T-helper 1 cell (primary cell): ENCODE measurements at regions not wholly inside any gene's neighbourhood (a gene's known extent, or its start where the extent isn't known, plus 50 kb on each side); places are given as distances from the start of the nearest gene placed in this dataset.
"Not testable (repeated sequence)": the region's sequence is repeated elsewhere in the genome, so short reads cannot be mapped to it uniquely, and the experiment has no call there.

Experiments
- DNase-seq, 5 donors: peaks; one replicate each; pipeline ENCODE4 v3.0.0-alpha.2; 2012 to 2020

DNA sequence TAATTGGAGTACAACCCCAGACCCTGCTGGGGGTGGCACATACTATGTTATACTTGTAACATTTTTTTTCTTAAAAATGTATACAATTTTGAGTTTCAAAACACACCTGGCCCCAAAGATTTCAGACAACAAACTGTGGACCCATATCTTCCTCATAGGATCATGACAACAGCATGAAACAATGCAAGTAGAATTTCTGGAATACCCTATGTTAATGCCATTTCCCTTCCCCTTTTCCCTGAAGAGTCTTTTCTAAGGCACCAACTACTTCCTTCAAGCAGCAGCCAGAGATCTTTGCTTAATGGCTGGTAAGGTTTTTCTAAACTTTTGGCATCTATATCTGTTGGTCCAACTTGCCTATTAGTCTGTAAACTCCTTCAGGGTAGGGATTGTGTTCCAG lies 99.9 kb upstream of the SERBP1 start:
- DNase-seq = no peak

DNA sequence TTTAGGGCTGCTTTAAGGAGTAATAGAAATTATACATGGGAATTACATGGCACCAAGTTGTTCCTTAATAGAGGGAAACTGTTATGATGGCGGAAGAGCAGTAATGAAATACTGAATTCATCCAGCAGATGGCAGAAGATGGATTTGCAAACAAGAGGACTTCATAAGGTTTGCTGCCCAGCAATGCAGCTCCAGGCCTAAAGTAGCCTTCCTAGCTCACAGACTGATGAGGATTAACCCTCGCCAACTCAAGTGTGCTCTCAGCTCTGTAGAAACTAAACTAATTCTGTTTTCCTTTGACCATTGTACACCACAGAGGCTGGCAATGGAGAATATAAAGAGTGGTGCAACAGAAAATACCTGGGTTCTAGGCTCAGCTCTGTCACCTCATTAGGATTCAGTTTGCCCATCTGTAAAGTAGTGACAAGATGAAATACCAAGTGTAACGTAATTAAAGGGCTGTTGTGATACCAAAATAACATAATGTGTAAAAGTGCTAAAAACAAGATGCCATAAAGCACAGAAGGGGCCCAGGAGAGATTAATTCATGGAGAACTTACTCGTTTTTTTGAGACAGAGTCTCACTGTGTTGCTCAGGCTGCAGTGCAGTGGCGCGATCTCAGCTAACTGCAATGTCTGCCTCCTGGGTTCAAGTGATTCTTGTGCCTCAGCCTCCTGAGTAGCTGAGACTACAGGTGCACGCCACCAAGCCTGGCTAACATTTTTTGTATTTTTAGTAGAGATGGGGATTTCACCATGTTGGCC lies 102.4 kb upstream of the SERBP1 start:
- DNase-seq = peak in 1 of 5 donors; percentile 32

DNA sequence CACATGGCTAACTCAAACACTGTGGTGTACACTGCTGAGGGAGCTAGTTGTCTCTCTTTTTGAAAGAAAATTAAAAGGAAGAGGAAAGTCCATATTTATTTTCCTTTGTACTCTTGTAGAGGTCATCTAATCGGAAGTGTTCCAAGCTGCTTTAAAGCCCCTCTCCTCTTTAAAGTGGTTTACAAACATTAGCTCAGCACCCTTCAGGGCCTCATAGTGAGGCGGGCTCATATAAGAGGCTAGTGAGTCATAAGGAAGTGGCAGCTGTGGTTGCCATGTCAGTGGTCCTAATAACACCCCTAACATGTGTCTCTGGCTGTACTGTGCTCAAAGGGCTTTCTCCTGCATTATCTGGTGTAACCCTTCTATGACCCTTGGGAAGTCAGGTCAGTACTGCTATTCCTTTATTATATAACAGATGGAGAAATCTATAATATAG lies 104.4 kb upstream of the SERBP1 start:
- DNase-seq = no peak

DNA sequence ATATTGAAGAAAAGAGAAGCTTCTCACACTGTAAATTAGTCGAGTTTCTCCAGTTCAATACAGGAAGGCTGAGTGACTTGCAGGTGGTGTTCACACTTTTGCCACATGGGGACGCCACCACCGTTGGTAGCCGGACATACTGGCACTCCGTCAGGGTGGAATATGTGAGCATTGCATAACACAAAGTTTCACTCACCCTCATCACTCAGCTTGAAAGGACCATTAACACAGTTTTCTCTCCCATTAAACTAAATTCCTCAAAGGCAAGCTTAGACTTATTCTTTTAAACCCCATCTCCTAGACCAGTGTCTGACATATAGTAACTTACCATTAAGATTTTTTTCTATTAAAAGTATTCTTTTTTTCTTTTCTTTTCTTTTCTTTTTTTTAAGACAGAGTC lies 105.3 kb upstream of the SERBP1 start:
- DNase-seq = peak in 1 of 5 donors; percentile 45

DNA sequence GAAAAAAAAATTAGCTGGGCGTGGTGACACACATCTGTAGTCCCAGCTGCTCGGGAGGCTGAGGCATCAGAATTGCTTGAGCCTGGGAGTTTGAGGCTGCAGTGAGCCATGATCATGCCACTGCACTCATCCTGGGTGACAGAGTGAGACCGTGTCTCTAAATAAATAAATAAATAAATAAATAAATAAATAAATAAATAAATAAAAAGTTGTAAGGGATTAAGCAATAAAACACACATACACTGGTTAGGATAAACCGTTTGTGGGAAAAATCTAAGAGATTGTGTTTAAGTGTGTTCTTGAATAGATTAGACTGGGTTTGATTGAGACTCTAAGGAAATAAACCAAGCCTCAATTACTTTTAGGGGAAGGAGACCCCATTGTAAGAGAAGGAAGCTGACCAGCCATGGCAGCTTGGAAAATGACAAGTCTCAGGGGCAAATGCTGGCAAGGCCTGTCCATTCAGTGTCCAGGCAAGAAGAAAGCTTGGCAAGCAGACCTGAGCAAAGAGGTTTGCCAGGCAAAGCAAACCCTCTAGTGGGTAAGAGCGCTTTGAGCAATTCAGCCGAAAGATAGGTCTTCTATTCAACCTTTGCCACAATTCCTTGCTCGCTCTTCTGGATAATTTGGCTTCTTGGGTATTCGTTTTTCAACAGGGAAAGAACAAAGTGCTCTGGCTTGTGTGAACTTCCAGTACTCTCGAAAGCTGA lies 106.9 kb upstream of the SERBP1 start:
- DNase-seq = no peak

DNA sequence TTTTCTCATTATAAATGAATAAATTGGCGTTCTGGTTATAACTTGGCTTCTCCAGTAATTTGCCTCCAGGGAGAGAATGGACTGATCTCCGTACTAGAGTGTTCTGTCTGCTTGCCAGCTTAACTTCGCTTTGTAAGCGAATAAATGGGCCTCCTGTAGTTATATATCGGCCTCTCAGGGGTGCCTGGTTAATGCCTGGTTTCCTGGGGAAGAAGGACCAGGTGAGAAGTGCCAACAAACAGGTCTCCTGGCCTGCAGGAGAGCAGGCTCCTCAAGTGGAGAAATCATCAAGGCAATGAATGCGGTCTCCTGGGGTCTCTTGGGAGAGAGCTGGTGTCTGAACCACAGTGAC lies 107.4 kb upstream of the SERBP1 start:
- DNase-seq = no peak

DNA sequence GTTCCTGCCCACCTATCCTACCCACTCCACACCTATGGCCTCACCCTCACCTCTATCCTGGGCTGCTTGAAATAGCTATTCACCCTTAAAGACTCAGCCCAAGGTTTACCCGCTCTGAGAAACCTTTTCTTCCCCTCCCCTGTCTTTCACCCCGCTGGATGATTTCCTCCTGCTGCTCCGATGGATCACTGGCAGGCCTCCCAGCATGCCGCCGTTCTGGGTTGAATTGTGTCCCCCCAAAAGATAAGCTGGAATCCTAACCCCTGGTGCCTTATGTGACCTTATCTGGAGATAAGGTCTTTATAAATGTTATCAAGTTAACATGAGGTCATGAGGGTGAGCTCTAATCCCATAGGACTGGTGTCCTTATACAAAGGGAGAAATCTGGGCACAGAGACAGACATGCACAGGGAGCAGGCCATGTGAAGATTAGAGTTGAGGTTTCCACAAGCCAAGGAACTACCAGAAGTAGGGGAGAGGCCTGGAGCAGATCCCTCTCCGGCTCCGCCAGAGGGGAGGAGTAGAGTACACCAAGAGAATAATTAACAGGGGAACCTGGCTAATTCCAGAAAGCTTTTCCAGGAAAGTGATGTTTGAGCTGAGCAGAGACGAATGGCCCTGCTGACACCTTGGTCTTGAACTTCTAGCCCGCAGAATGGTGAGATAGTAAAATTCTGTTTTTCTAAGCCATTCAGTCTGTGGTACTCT lies 110.0 kb upstream of the SERBP1 start:
- no peak for DNase-seq

DNA sequence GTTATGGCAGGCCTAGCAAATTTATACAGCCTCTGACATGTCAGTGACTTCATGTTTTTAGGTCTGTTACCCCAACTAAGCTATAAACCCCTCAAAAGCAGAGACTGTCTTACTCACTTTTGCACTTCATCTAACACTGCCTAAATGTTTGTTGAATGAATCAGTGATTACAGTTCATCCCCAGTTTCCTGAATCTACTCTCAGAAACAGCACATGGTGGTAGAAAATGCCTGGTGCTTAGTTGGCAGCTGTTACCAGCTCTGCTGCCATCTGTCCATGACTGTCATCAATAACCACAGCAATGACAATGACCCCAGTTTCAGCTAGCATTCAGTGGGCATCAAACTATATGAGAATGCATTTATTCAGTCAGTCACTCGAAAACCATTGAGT lies 110.5 kb upstream of the SERBP1 start:
- DNase-seq = no peak

DNA sequence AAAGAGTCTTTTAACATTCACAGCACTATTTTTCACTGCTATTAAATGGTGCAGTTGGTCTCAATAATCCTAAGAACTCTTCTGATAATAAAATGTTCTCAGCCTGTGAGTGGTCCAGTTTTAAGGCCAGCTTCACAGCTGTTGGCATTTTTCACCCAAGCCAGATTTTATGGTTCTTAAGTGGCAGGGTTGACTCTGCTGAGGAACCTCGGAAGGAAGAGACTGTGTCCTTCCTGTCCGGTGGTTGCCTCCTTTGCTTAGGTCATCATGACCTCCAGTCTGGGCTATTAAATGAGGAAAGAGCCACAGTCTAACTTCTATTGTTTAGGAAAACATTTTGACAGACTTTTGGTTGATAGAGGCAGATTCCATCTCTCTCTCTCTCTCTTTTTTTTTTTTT lies 112.5 kb upstream of the SERBP1 start:
- DNase-seq = no peak

DNA sequence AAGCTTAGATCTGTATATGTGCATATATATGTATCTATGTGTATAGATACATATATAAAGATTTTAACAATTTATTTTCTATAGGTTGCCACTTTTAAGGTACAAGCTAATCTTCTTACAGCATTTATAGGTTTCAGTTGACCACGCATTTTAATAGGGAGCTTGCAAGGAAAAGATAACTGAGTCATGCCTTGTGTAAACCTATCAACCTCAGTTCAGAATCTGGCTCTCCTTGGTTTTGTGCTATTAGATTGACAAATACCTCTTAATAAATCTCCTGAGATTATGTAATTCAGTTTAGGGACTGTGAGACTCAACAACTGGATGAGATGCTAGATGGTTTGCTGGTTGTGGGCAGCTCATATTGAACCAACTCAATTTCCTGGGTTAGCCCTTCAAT lies 114.7 kb upstream of the SERBP1 start:
- DNase-seq = no peak

DNA sequence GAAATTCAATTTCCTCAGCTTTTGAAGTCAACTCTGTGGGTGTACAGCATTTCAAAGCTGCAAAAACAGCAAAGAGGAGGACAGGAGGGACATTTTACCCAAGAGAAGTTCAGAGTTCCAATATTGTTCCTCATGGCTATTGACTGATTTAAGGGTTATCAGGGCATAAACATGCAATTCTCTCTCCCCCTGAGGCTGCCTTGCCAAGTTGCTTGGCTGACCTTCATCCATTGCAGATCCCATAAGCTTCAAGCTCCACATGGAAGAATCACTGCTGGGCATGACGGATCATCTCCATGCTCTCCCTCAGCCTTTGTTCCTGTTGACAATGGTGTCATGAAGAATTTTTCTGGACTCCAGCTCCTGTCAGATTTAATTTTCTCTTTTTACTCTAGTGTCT lies 115.2 kb upstream of the SERBP1 start:
- no peak for DNase-seq

DNA sequence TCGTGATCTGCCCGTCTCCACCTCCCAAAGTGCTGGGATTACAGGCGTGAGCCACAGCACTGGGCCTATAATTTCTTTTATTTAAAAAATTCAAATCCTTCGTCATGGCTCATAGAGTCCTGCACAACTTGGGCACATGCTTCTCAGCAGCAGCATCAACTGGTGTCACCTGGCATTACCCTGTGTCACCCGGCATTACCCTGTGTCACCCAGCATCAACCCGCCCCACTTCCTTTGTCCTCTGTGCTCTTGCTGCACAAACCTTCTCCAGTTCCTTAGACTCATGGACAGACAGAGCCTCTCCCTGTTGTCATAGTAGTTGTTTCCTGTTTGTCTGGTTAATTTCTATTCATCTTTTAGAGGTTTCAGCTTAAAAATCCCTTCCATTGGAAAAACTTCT lies 121.2 kb upstream of the SERBP1 start:
- no peak for DNase-seq

DNA sequence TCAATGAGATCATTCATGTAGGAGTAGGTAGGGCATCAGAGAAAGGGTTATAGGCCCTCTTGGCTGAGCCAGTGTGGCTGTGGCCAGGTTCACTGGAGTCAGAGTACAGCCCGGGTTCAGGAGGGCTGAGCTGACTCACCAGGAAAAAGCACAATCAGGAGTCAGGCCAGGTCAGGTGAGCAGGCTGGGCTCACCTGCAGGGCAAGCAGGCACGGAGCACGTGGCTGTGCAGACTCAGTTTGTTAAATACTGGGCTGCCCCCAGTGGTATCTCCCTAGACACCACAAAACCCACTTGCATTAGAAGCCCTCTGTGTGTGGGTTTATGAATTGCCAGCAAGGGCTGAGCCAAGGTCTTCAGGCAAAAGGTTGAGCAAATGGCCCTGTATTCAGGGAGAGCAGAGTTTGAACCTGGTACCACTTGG lies 122.1 kb upstream of the SERBP1 start:
- no peak for DNase-seq

DNA sequence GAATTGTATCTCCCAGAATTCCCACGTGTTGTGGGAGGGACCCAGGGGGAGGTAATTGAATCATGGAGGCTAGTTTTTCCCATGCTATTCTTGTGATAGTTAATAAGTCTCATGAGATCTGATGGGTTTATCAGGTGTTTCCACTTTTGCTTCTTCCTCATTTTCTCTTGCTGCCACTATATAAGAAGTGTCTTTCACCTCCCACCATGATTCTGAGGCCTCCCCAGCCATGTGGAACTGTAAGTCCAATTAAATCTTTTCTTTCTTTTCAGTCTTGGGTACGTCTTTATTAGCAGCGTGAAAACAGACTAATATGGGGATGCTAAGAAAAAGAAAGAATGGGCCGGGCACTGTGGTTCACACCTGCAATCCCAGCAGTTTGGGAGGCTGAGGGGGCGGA lies 124.0 kb upstream of the SERBP1 start:
- DNase-seq = not testable (repeated sequence)

DNA sequence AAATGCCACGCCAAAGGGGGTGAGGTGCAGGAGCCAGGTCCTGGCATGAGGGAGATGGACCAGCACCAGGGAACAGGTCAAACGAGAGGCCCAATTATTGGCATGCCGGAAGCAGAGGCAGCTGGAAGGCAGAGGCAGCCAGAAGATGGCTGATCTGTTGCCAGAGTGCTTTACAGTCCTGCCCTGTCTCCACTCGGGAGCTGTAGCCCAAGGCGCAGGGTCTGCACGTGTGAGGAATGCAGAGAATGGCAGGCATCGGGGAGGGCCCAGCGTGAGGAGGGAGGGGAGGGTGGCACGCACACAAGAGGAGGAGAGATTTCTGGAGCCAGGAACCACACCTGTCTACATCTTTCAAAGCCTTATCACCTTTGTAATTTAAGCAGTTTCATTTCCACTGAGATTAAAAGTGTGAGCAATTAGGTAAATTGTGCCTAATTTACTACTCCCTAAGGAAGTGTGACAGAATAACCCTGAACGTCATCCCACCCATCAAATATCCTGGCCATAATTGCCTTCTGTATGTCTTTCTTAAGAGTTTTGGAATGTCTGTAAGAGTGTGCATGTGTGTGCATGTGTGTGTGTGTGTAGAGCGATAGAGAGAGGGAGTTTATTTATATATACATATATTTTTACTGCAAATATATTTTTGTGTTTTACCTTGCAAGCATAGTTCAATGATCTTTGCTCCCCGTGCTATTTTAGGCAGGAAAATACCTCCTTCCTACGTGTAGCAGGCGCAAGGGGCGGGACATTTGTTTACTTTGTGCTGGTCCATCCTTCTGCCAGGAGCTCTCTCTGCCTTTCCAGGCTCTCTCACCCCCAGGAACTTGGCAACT lies 125.5 kb upstream of the SERBP1 start:
- DNase-seq = no peak

DNA sequence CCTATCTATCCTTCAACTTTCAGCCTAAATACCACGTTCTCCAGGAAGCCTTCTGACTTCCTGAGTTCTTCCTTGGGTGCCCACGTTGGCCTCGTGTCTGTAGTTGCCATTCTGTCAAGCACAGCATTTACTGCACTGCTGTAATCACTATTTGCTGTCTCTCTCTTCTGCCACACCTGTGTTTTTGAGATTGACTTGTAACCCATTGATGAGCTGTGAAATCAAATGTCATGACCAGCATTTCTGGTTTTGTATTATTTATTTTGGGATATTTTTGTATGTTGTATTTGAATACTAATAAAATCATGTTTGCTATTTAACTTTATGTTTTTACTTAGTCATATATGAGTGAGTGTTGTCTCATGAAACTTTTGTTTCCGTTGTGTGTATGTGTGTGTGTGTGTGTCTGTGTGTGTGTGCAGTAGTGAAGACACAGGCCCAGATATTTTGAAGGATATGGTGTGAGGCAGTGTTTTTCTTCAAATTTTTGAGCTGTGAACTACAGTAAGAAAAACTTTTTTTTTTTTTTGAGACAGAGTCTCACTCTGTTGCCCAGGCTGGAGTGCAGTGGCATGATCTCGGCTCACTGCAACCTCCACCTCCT lies 126.2 kb upstream of the SERBP1 start:
- no peak for DNase-seq

DNA sequence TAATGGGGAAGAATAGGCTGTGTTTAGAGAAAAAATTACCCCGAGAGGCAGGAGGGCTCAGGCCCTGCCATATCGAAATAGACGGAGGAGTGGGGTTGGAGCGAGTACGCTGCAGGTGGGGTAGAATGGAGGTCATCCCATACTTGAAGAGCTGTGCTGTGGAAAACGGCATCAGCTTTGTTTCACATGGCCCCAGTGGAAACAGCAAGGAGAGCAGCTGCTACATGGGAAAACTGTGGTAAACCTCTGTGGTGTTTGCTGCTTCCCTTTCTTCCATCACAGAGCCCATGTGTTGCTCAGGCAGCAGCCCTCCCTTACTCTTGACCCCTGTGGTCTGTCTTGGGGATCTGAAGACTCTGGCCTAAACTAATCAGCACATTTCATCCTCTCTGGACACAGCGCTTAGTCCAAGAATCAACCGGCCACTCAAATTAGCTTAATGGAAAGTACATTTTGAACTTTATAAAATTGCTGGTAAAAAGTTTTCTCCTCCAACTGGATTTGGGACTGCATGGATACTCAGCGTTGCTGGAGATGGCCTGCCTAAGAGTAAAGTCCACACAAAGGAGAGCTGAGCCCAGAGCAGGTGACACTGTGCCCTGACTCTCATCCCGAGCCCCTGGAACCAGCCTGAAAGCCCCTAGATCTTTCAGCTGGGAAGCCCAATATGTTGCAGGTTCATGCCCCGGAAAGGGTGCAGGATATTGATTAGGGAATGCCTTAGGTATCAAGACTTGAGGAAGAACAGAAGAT lies 127.1 kb upstream of the GADD45A start:
- DNase-seq = no peak

DNA sequence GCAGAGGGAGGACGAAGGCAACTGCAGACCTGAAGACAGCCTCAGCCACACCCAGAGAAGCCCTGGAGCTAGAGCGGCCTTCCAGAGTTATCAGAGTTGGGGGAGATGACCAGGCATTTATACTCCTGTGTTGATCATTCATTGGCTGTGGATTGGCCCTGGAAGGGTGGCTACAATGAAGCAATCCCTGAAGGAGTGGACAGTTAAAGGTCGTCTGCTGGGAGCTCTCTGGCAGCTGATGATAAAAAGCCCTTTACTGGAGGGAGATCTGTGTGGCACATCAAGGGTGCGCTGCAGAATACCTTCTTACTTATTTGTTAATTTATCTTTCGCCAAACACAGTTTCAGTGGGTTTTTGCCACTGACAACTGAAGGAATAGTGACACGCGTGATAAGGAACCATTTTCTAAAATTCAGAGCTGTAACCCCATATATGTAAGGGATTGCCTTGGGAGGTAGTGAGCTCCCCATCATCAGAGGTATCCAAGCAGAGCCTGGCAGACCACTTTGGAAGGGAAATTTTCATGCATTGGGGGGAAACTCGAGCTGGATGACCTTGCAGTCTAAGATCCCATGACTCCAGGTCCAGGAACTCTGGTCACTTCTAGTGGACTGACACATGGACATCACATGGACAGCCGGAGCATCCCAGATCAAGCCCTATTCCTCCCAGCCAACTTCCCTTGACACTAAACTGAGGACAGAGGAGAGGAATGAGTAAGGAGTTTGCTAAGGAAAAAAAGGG lies 126.4 kb upstream of the GADD45A start:
- no peak for DNase-seq

DNA sequence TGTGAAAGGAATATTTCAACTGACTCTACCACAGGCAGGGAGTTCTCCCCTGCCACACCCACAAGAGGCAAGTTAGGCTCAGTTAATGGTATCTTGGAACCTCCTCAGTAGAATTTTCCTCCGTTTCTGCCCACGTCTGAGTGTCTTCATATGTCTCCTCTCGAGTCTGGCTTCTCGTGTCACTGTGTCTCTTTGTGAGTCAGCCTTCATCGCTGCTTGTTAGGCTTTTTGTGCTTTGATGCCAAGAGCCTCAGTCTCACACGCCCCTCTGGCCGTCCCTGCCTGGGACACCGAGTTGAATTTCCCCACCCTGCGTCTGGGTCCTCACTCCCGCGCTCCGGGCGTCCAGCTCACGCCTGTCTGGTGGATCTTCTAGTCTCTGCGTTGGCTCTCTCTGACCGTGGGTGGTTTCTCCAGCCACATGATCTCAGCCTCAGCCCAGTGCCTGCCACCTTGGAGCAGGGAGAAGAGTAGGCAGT lies 125.7 kb upstream of the GADD45A start:
- DNase-seq = no peak

DNA sequence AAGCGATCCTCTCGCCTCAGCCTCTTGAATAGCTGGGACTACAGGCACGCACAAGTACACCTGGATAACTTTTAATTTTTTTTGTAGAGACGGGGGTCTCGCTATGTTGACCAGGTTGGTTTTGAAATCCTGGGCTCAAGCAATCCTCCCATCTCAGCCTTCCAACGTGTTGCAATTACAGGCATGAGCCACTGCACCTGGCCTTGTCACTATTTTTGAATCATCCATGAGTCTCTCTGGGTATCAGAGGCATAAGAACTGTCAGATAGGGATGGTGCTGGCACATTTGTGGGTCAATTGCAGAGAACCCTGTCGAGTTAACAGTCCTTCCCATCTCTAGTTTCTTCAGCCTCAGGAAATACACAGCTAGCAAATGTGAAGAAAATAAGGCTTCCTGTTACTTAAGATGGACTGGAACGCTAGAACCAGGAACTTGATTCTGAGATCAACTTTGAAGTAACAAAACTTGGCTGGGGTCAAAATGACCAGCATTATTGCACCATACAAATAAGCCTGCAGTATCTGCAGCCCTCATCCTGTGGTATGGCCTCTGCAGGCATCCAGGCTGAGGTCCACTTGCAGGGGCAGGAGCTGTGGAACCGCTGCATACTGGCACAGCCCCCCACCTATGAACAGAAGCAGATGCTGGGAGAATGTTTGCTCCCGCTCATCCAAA lies 124.3 kb upstream of the GADD45A start:
- DNase-seq = no peak
